ENCODE measurements at regions not wholly inside any gene's neighbourhood (a gene's known extent, or its start where the extent isn't known, plus 50 kb on each side); places are given as distances from the start of the nearest gene placed in this dataset.
A peak's percentile ranks its signal among the peaks of the same experiment; 100 is the strongest.

DNA sequence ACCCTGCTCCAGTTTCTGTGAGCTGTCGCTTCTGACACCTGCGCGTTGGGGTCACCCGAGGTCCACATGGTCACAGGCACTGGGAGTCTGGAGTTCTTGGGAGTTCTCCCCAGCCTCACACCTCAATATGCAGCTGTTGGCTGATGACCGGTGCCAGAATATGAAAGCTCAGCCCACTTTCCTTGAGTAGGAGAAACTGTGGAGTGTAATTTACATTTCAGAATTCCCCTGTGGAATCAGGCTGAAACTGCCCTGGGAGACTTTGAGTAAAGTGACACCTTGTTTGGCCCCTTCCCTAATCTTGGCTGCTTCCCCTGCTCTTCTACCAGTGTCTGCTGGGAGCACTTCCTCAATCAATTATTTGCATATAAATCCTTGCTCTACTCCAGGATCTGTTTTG lies 255.9 kb downstream of the NFKBIZ start:
- Mint-ChIP-seq H3K36me3 (peaks cover 8% of the 10 kb centered on the region), H3K4me3 (no peak overlapping the region), H3K9me3 (ENCODE audit: low read depth) (peaks cover 6% of the 10 kb centered on the region), H3K27ac (no peak overlapping the region), H3K4me1 (ENCODE audit: low read depth) (peaks cover 33% of the 10 kb centered on the region), H3K27me3 (no peaks in the 10 kb centered on the region)

- Mint-ChIP-seq H3K4me1 (ENCODE audit: low read depth) (peaks cover 33% of the 10 kb centered on the region), H3K36me3 (peaks cover 8% of the 10 kb centered on the region), H3K9me3 (ENCODE audit: low read depth) (peaks cover 6% of the 10 kb centered on the region), H3K27ac (peak overlapping the region; percentile 75), H3K27me3 (no peaks in the 10 kb centered on the region), H3K4me3 (peak overlapping the region; percentile 44)
Measured at GRCh38 chr3:102106416-102107097, 257.2 kb downstream of the NFKBIZ start.

DNA sequence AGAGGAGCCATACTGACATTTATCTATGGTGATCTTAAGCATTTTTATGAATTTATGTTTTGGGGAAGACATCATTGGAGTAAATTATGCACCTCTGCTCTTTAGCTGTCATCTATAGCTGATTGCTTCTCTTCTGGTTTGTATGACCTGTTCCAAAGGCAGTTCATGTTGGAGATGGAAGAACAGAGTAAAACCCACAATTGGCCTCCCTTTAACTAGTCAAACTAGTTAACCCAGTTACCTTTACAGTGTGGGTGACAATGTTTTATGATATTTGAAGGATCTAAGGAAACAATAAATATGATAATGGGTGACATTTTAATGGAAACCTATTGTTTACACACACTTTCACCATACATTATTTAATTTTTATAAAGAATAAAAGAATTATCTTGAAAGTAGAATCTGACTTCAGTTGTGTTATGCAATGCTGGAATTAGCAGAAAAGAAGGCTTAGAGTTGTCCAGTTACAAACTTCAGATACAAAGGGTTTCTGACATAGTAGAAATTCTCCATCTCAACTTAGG lies 263.5 kb downstream of the NFKBIZ start:
- H3K4me1 Mint-ChIP-seq (ENCODE audit: low read depth): peaks cover 38% of the 10 kb centered on the region
- H3K36me3 Mint-ChIP-seq: peaks cover 8% of the 10 kb centered on the region
- no peaks in the 10 kb centered on the region for H3K27me3 Mint-ChIP-seq
- H3K4me3 Mint-ChIP-seq: no peak overlapping the region
- peaks cover 4% of the 10 kb centered on the region for H3K9me3 Mint-ChIP-seq (ENCODE audit: low read depth)
- peak overlapping the region; percentile 72 for H3K27ac Mint-ChIP-seq

DNA sequence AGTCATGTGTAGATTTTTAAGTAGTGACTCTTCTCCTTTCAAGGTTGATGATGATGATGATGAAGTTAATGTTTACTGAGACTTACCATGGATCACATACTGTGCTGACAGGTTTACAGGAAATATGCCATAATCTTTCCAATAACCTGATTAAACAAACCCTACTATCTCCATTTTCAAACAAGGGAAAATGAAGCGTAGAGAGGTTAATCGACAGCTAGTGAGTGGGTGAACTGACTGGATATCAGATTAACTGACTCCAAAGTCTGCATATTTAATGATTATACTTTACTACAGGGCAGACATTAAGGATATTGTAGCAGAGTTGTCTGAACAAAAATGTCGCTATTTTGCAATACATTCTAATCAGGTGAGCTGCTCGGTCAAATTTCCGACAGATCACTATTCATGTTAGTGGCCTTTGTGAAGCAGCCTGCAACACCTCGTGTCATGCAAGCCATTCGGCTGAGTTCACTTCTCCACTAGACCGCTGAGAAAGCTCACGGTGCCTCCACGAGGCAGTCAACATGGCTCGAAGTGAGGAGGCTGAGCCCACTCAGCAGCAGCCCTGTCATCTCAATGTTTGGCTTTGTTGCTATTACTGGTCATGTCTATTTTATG lies 264.2 kb downstream of the NFKBIZ start:
- peak overlapping the region; percentile 72 for H3K27ac Mint-ChIP-seq
- peaks cover 4% of the 10 kb centered on the region for H3K9me3 Mint-ChIP-seq (ENCODE audit: low read depth)
- H3K4me3 Mint-ChIP-seq: peak overlapping the region; percentile 33
- peaks cover 6% of the 10 kb centered on the region for H3K36me3 Mint-ChIP-seq
- peaks cover 36% of the 10 kb centered on the region for H3K4me1 Mint-ChIP-seq (ENCODE audit: low read depth)
- no peaks in the 10 kb centered on the region for H3K27me3 Mint-ChIP-seq

DNA sequence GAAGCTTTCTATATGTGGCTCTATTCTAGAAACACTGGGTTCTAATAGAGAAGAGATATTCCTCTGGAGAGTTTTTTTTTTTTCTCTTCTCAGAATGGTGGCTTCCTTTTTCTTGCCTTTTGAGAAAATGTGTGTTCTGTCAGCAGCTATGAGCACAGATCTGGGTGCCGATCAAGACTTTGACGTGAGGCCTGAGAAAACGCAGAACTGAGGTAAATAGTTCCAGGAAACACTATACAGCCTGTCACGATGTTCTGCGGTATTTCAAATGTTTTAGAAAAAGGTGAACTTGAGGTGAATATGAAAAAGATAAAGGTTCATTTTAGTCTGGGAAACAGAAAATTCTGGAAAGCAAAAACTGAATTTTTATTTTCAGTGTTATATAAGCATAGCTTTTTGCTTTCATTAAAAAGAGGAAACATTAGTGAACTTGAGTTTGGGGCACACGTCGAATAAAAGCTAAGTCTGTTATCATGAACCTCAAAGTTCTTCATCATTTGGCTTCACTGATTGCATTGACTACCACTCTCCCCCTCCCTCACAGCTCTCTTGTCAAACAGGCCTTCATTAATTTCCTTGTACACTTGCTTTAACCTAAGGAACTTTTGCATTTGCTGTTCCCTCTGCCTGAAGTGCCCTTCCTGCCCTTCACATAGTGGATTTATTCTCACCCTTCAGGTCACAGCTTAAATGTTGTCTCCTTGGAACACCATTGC lies 265.1 kb downstream of the NFKBIZ start:
- Mint-ChIP-seq H3K9me3 (ENCODE audit: low read depth) (peaks cover 9% of the 10 kb centered on the region), H3K27ac (peak overlapping the region; percentile 72), H3K36me3 (peaks cover 6% of the 10 kb centered on the region), H3K4me1 (ENCODE audit: low read depth) (peaks cover 38% of the 10 kb centered on the region), H3K27me3 (no peaks in the 10 kb centered on the region), H3K4me3 (peak overlapping the region; percentile 15)

- H3K36me3 Mint-ChIP-seq: peaks cover 16% of the 10 kb centered on the region
- H3K4me3 Mint-ChIP-seq: no peak overlapping the region
- no peak overlapping the region for H3K27ac Mint-ChIP-seq
- H3K9me3 Mint-ChIP-seq (ENCODE audit: low read depth): peaks cover 28% of the 10 kb centered on the region
- H3K27me3 Mint-ChIP-seq: no peaks in the 10 kb centered on the region
- H3K4me1 Mint-ChIP-seq (ENCODE audit: low read depth): peaks cover 12% of the 10 kb centered on the region
Measured at GRCh38 chr3:102122527-102122926, 273.2 kb downstream of the NFKBIZ start.

GRCh38 chr3:102123590-102124190 lies 274.4 kb downstream of the NFKBIZ start:
- Mint-ChIP-seq H3K9me3 (ENCODE audit: low read depth) (peaks cover 28% of the 10 kb centered on the region), H3K36me3 (peaks cover 14% of the 10 kb centered on the region), H3K27ac (no peak overlapping the region), H3K4me3 (no peak overlapping the region), H3K4me1 (ENCODE audit: low read depth) (peaks cover 9% of the 10 kb centered on the region), H3K27me3 (no peaks in the 10 kb centered on the region)

DNA sequence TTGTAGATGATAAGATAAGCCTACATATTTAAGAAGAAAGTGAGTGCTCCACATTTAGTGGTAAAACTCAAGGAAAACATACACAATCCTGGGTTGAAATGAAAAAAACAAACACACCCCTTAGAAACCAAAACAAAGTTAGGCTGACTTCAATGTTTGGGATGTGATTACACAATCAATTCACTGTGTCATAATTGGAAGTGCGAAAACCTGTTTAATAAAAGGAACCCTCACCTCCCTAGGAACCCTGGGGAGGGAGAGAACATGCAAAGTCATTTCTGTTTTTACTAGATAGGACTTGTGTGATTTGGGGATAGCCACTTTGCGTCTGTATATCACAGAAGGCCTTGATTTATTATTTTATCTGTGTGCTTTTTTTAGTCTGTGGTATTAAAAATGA lies 275.0 kb downstream of the NFKBIZ start:
- H3K27ac Mint-ChIP-seq: no peak overlapping the region
- H3K9me3 Mint-ChIP-seq (ENCODE audit: low read depth): peaks cover 23% of the 10 kb centered on the region
- peaks cover 7% of the 10 kb centered on the region for H3K4me1 Mint-ChIP-seq (ENCODE audit: low read depth)
- no peaks in the 10 kb centered on the region for H3K27me3 Mint-ChIP-seq
- H3K36me3 Mint-ChIP-seq: peaks cover 14% of the 10 kb centered on the region
- H3K4me3 Mint-ChIP-seq: no peak overlapping the region

- Mint-ChIP-seq H3K4me1 (ENCODE audit: low read depth) (peaks cover 8% of the 10 kb centered on the region), H3K4me3 (no peak overlapping the region), H3K36me3 (peaks cover 14% of the 10 kb centered on the region), H3K27me3 (no peaks in the 10 kb centered on the region), H3K9me3 (ENCODE audit: low read depth) (peaks cover 22% of the 10 kb centered on the region), H3K27ac (no peak overlapping the region)
Measured at GRCh38 chr3:102124704-102125103, 275.4 kb downstream of the NFKBIZ start.

DNA sequence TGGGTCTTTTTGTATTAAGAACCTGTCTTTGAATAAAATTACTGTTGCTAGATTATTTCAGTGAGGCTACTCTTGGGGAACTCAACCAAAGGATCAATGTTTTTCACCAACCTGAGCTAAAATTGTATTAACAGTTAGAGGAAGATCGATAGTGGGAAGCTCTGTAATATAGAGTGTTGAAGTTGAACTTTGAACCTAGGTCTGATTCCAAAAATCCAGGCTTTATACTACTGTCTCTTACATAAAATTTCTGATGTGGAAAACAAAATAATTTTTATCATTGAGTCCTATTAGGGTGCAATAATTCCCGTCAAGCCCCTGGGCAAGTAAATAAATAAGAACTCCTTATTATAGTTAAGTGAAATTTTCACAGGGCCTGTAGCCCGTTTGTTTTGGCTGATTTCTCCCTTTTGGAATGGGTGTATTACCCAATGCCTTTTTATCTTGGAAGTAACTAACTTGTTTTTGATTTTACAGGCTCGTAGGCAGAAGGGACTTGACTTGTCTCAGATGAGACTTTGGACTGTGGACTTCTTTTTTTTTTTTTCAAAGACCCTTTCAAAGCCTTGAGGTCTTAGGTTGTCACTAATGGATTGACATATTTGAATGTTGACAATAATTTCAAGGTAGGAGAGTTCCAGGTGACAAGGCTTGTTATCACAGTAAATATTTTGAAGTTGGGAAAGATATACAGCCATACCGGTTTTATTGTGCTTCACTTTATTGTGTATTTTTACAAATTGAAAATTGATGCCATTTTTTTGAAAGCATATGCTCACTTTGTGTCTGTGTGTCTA lies 276.1 kb downstream of the NFKBIZ start:
- H3K36me3 Mint-ChIP-seq: peaks cover 12% of the 10 kb centered on the region

DNA sequence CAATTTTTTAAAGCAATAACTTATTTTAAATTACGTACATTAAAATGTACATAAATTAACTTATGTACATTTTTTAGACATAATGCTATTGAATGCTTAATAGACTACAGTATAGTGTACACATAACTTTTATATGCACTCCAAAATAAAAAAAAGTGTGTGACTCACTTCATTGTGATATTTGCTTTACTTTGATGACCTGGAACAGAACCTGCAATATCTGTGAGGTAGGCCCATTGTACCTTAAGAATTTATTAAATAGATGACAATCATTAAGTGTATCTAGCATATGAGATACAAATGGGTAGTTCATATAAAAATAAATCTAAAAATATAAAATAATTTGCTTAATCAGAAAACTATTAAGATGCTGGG lies 276.7 kb downstream of the NFKBIZ start:
- H3K9me3 Mint-ChIP-seq (ENCODE audit: low read depth): peaks cover 14% of the 10 kb centered on the region
- H3K27me3 Mint-ChIP-seq: no peaks in the 10 kb centered on the region
- H3K27ac Mint-ChIP-seq: no peak overlapping the region
- peaks cover 12% of the 10 kb centered on the region for H3K36me3 Mint-ChIP-seq
- peaks cover 21% of the 10 kb centered on the region for H3K4me1 Mint-ChIP-seq (ENCODE audit: low read depth)
- H3K4me3 Mint-ChIP-seq: no peak overlapping the region

More for the DNA sequence above, 276.1 kb downstream of the NFKBIZ start:
- H3K9me3 Mint-ChIP-seq (ENCODE audit: low read depth): peaks cover 20% of the 10 kb centered on the region
- no peaks in the 10 kb centered on the region for H3K27me3 Mint-ChIP-seq
- H3K4me3 Mint-ChIP-seq: no peak overlapping the region
- H3K27ac Mint-ChIP-seq: no peak overlapping the region
- H3K4me1 Mint-ChIP-seq (ENCODE audit: low read depth): peaks cover 15% of the 10 kb centered on the region

- no peaks in the 10 kb centered on the region for H3K36me3 Mint-ChIP-seq
- H3K9me3 Mint-ChIP-seq (ENCODE audit: low read depth): no peaks in the 10 kb centered on the region
- H3K4me1 Mint-ChIP-seq (ENCODE audit: low read depth): peaks cover 16% of the 10 kb centered on the region
- H3K4me3 Mint-ChIP-seq: no peak overlapping the region
- no peaks in the 10 kb centered on the region for H3K27me3 Mint-ChIP-seq
- H3K27ac Mint-ChIP-seq: peak overlapping the region; percentile 35
Measured at GRCh38 chr3:102129760-102130608, 280.7 kb downstream of the NFKBIZ start.

DNA sequence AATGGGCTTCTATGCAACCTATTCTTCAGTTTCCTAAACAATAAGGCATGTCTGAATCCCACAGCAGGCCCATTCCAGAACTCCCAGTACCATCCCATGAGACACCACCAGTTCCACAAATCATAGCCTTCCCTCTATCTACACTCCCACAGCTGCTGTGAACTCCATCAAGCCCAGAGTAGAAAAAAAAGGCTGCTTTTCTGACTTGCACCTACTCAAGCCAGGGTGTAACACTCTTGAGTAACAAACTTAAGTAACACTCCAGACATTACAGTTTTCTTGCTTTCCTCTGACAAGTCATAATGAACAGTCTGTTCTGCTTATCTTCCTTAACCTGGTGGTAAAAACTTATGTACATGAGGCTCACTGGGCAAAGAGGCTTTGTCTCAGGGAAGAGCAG lies 283.1 kb downstream of the NFKBIZ start:
- H3K36me3 Mint-ChIP-seq: no peaks in the 10 kb centered on the region
- H3K27ac Mint-ChIP-seq: no peak overlapping the region
- peaks cover 20% of the 10 kb centered on the region for H3K4me1 Mint-ChIP-seq (ENCODE audit: low read depth)
- H3K4me3 Mint-ChIP-seq: no peak overlapping the region
- no peaks in the 10 kb centered on the region for H3K9me3 Mint-ChIP-seq (ENCODE audit: low read depth)
- no peaks in the 10 kb centered on the region for H3K27me3 Mint-ChIP-seq

DNA sequence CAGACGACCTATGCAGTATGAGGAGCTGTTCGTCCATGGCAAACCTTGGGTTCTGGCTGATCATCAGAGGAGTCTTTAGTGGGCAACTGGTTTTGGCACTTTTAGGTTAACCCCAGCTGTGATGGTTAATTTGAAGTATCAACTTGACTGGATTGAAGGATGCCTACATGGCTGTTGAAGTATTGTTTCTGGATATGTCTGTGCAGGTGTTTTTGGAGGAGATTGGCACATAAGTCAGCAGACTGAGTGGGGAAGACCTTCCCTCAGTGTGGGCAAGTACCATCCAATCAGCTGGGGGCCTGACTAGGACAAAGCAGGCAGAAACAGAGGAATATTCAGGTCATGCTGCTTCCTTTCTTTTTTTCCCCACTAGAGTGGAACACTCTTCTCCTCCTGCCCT lies 284.1 kb downstream of the NFKBIZ start:
- H3K27me3 Mint-ChIP-seq: no peaks in the 10 kb centered on the region
- peaks cover 20% of the 10 kb centered on the region for H3K4me1 Mint-ChIP-seq (ENCODE audit: low read depth)
- no peak overlapping the region for H3K27ac Mint-ChIP-seq
- no peak overlapping the region for H3K4me3 Mint-ChIP-seq
- H3K9me3 Mint-ChIP-seq (ENCODE audit: low read depth): no peaks in the 10 kb centered on the region
- no peaks in the 10 kb centered on the region for H3K36me3 Mint-ChIP-seq
